GM23338 (cell line): ENCODE measurements at regions not wholly inside any gene's neighbourhood (a gene's known extent, or its start where the extent isn't known, plus 50 kb on each side); places are given as distances from the start of the nearest gene placed in this dataset.

Experiments used
- ATAC-seq: fragments of 200-7000 bp; cut with Tn5 transposase; 3 replicates; pipeline ENCODE4 v1.9.1; 2020
- DNase-seq: peaks from one replicate; pipeline ENCODE4 v3.0.0-alpha.2; 2015; ENCODE audit warnings: low spot score
- H2AFZ ChIP-seq: fragments of 200-600 bp; sonication (generic); 2 replicates; pipeline ENCODE4 v1.8.0; 2016; ENCODE audit warnings: antibody characterized with exemption, mild to moderate bottlenecking, moderate library complexity
- H3F3A ChIP-seq: fragments of 200-600 bp; sonication (generic); replicated peaks from 2 replicates; pipeline ENCODE4 v1.8.0; 2017; ENCODE audit warnings: antibody characterized with exemption, mixed run types, low read depth
- H3K27ac ChIP-seq: fragments of 200-600 bp; sonication (generic); 2 replicates; pipeline ENCODE4 v1.6.1; 2016; ENCODE audit warnings: low read depth
- H3K27me3 ChIP-seq: fragments of 200-600 bp; sonication (generic); 2 replicates; pipeline ENCODE4 v1.8.0; 2016; ENCODE audit warnings: mild to moderate bottlenecking, mixed run types, moderate library complexity; ENCODE audit not compliant: insufficient read depth
- H3K36me3 ChIP-seq: fragments of 200-600 bp; sonication (generic); 2 replicates; pipeline ENCODE4 v1.8.0; 2016; ENCODE audit warnings: mild to moderate bottlenecking; ENCODE audit not compliant: insufficient read depth
- H3K4me1 ChIP-seq: fragments of 200-600 bp; sonication (generic); 2 replicates; pipeline ENCODE4 v1.8.0; 2016; ENCODE audit warnings: mild to moderate bottlenecking, moderate library complexity; ENCODE audit not compliant: insufficient read depth
- H3K4me2 ChIP-seq: fragments of 200-600 bp; sonication (generic); 2 replicates; pipeline ENCODE4 v1.7.1; 2017; ENCODE audit warnings: mixed run types
- H3K4me3 ChIP-seq: fragments of 200-600 bp; sonication (generic); 2 replicates; pipeline ENCODE4 v1.6.1; 2016; ENCODE audit warnings: mixed run types
- H3K79me2 ChIP-seq: fragments of 200-600 bp; sonication (generic); replicated peaks from 2 replicates; pipeline ENCODE4 v1.8.0; 2017; ENCODE audit warnings: mild to moderate bottlenecking; ENCODE audit not compliant: insufficient read depth
- H3K9me2 ChIP-seq: fragments of 200-600 bp; sonication (generic); 2 replicates; pipeline ENCODE4 v1.8.0; 2017; ENCODE audit not compliant: insufficient read depth
- H4K20me1 ChIP-seq: fragments of 200-600 bp; sonication (generic); replicated peaks from 2 replicates; pipeline ENCODE4 v1.8.0; 2017; ENCODE audit warnings: mild to moderate bottlenecking; ENCODE audit not compliant: insufficient read depth
- H3K27ac Mint-ChIP-seq: 2 replicates; pipeline ENCODE4 v1.8.0; 2020; ENCODE audit warnings: inconsistent platforms, mild to moderate bottlenecking, moderate library complexity, mixed read lengths
- H3K27me3 Mint-ChIP-seq: 3 replicates; pipeline ENCODE4 v1.8.0; 2022; ENCODE audit warnings: low read depth, mild to moderate bottlenecking, moderate library complexity, mixed read lengths, inconsistent platforms; ENCODE audit not compliant: insufficient read depth, poor library complexity
- H3K36me3 Mint-ChIP-seq: 3 replicates; pipeline ENCODE4 v1.8.0; 2021; ENCODE audit warnings: low read depth, mild to moderate bottlenecking, inconsistent platforms, moderate library complexity, mixed read lengths
- H3K4me1 Mint-ChIP-seq: 3 replicates; pipeline ENCODE4 v1.8.0; 2020; ENCODE audit warnings: mild to moderate bottlenecking, inconsistent platforms, mixed read lengths
- H3K4me3 Mint-ChIP-seq: 3 replicates; pipeline ENCODE4 v1.8.0; 2021; ENCODE audit warnings: moderate library complexity, mild to moderate bottlenecking, inconsistent platforms, mixed read lengths
- H3K9me3 Mint-ChIP-seq: 3 replicates; pipeline ENCODE4 v1.8.0; 2020; ENCODE audit warnings: moderate library complexity, mild to moderate bottlenecking, inconsistent platforms, mixed read lengths
- CREB1 ChIP-seq: fragments of 250-450 bp; sonication (Bioruptor Pico); IDR thresholded peaks from 2 replicates; pipeline ENCODE4 v1.5.0; 2020; ENCODE audit warnings: low read depth, mild to moderate bottlenecking, moderate library complexity
- CTCF ChIP-seq, 2 experiments: fragments of 200-600 bp in 1 of 2; sonication (generic) in 1 of 2; conservative IDR thresholded peaks; 2 replicates each; pipeline versions ENCODE4 v1.5.1 to v1.6.1; 2016 to 2017; ENCODE audit warnings: antibody characterized with exemption in 2 of 2, low read depth in 2 of 2, mild to moderate bottlenecking in 2 of 2, moderate library complexity in 1 of 2
- ETS1 ChIP-seq: IDR thresholded peaks from 2 replicates; pipeline ENCODE4 v1.6.1; 2016; ENCODE audit warnings: antibody characterized with exemption
- EZH2 ChIP-seq: fragments of 200-600 bp; sonication (generic); IDR thresholded peaks from one replicate; pipeline ENCODE4 v1.8.0; 2017; ENCODE audit warnings: antibody characterized with exemption, mild to moderate bottlenecking, low read depth; ENCODE audit not compliant: unreplicated experiment
- EZH2phosphoT487 ChIP-seq: fragments of 200-600 bp; sonication (generic); IDR thresholded peaks from one replicate; pipeline ENCODE4 v1.8.1; 2018; ENCODE audit warnings: antibody characterized with exemption; ENCODE audit not compliant: unreplicated experiment
- JUNB ChIP-seq: IDR thresholded peaks from one replicate; pipeline ENCODE4 v1.6.1; 2016; ENCODE audit warnings: antibody characterized with exemption; ENCODE audit not compliant: unreplicated experiment
- NANOG ChIP-seq: IDR thresholded peaks from 2 replicates; pipeline ENCODE4 v1.6.1; 2016; ENCODE audit warnings: antibody characterized with exemption, borderline replicate concordance
- POLR2AphosphoS5 ChIP-seq: IDR thresholded peaks from 2 replicates; pipeline ENCODE4 v1.6.1; 2016; ENCODE audit warnings: antibody characterized with exemption, low read depth
- REST ChIP-seq: IDR thresholded peaks from one replicate; pipeline ENCODE4 v1.6.1; 2018; ENCODE audit warnings: antibody characterized with exemption; ENCODE audit not compliant: unreplicated experiment
- STAT1 ChIP-seq: IDR thresholded peaks from one replicate; pipeline ENCODE4 v1.6.1; 2016; ENCODE audit warnings: antibody characterized with exemption; ENCODE audit not compliant: unreplicated experiment
- ZNF114 ChIP-seq: fragments of 250-450 bp; sonication (Bioruptor Pico); IDR thresholded peaks from 2 replicates; pipeline ENCODE4 v1.5.0; 2020; ENCODE audit warnings: mild to moderate bottlenecking, moderate library complexity
- ZNF331 ChIP-seq: fragments of 250-450 bp; sonication (Bioruptor Pico); IDR thresholded peaks from 2 replicates; pipeline ENCODE4 v1.5.0; 2020; ENCODE audit warnings: low read depth, mild to moderate bottlenecking, moderate library complexity
- ZNF462 ChIP-seq: fragments of 250-450 bp; sonication (Bioruptor Pico); IDR thresholded peaks from 2 replicates; pipeline ENCODE4 v1.5.0; 2020; ENCODE audit warnings: mild to moderate bottlenecking, moderate library complexity

- Histone ChIP-seq H3K4me3 (no peak overlapping the region), H3F3A (no peaks in the 10 kb centered on the region), H3K4me1 (no peaks in the 10 kb centered on the region), H3K27ac (no peak overlapping the region), H2AFZ (no peak overlapping the region), H3K9me2 (no peaks in the 10 kb centered on the region; the same call in 1 of the 2 replicates), H3K79me2 (no peaks in the 10 kb centered on the region), H3K4me2 (no peak overlapping the region), H4K20me1 (no peaks in the 10 kb centered on the region), H3K36me3 (no peaks in the 10 kb centered on the region), H3K27me3 (no peaks in the 10 kb centered on the region)
- H3K9me3 Mint-ChIP-seq: peaks cover 12% of the 10 kb centered on the region
- H3K36me3 Mint-ChIP-seq: peaks cover 5% of the 10 kb centered on the region; the same call in 1 of the 3 replicates
- no peak for DNase-seq
- no peak overlapping the region for H3K4me3 Mint-ChIP-seq
- no peaks in the 10 kb centered on the region for H3K4me1 Mint-ChIP-seq
- no peaks in the 10 kb centered on the region for H3K27me3 Mint-ChIP-seq
- no peak for ATAC-seq
- no peak overlapping the region for H3K27ac Mint-ChIP-seq
- TF ChIP-seq JUNB (no peak), CREB1 (CRISPR knock-in tag) (no peak), REST (no peak), EZH2 (no peak), ZNF331 (CRISPR knock-in tag) (no peak), POLR2AphosphoS5 (no peak), EZH2phosphoT487 (no peak), ETS1 (no peak), CTCF (conservative IDR thresholded peaks at IDR 0.05; ENCODE audit: low read depth in 2 of 2) (no peak), ZNF114 (CRISPR knock-in tag) (no peak), ZNF462 (CRISPR knock-in tag) (no peak), STAT1 (no peak), NANOG (no peak)
Measured at GRCh38 chr9:11928871-11929321, 764.3 kb upstream of the TYRP1 start.
